Mesenchymal stem cell (in vitro differentiated cells and primary cell): ENCODE measurements at regions not wholly inside any gene's neighbourhood (a gene's known extent, or its start where the extent isn't known, plus 50 kb on each side); places are given as distances from the start of the nearest gene placed in this dataset.
"Not testable (repeated sequence)": the region's sequence is repeated elsewhere in the genome, so short reads cannot be mapped to it uniquely, and the experiment has no call there.

Experiments used
- DNase-seq: peaks from one replicate; pipeline ENCODE4 v3.0.0-alpha.2; 2013
- H2AFZ ChIP-seq: one replicate; pipeline ENCODE4 v1.6.1; 2013; ENCODE audit warnings: low read depth, mild to moderate bottlenecking, control low read depth, inconsistent platforms, low read length, moderate library complexity
- H2AK5ac ChIP-seq: 2 replicates; pipeline ENCODE4 v1.6.1; 2013; ENCODE audit warnings: low read length, moderate library complexity, mild to moderate bottlenecking, inconsistent platforms; ENCODE audit not compliant: severe bottlenecking
- H2BK120ac ChIP-seq: one replicate; pipeline ENCODE4 v1.6.1; 2013; ENCODE audit warnings: low read depth, mild to moderate bottlenecking, inconsistent platforms, low read length, moderate library complexity
- H2BK12ac ChIP-seq, 2 experiments: one replicate each; pipeline ENCODE4 v1.6.1; 2013; ENCODE audit warnings: inconsistent platforms in 2 of 2, low read length in 2 of 2, mild to moderate bottlenecking in 2 of 2, moderate library complexity in 2 of 2, control low read depth in 1 of 2
- H2BK15ac ChIP-seq: one replicate; pipeline ENCODE4 v1.6.1; 2013; ENCODE audit warnings: mild to moderate bottlenecking, low read depth, inconsistent platforms; ENCODE audit not compliant: poor library complexity, severe bottlenecking
- H2BK5ac ChIP-seq: 2 replicates; pipeline ENCODE4 v1.6.1; 2013; ENCODE audit warnings: low read depth, mild to moderate bottlenecking, low read length, control low read depth, inconsistent platforms; ENCODE audit not compliant: poor library complexity, severe bottlenecking
- H3K14ac ChIP-seq, 2 experiments: one replicate each; pipeline ENCODE4 v1.6.1; 2013; ENCODE audit warnings: inconsistent platforms in 2 of 2, low read length in 2 of 2, control low read depth in 1 of 2, mild to moderate bottlenecking in 1 of 2, moderate library complexity in 1 of 2
- H3K18ac ChIP-seq, 2 experiments: one replicate each; pipeline ENCODE4 v1.6.1; 2013; ENCODE audit warnings: inconsistent platforms in 2 of 2, low read length in 2 of 2, control low read depth in 1 of 2, low read depth in 1 of 2, mild to moderate bottlenecking in 1 of 2
- H3K23ac ChIP-seq, 2 experiments: one replicate each; pipeline ENCODE4 v1.6.1; 2013; ENCODE audit warnings: inconsistent platforms in 2 of 2, low read length in 2 of 2, mild to moderate bottlenecking in 2 of 2, moderate library complexity in 2 of 2, control low read depth in 1 of 2
- H3K27ac ChIP-seq: 2 replicates; pipeline ENCODE4 v1.5.1; 2013; ENCODE audit warnings: mild to moderate bottlenecking, moderate library complexity, low read length, control low read depth, inconsistent platforms; ENCODE audit not compliant: poor library complexity, severe bottlenecking
- H3K27me3 ChIP-seq, 2 experiments: 2 replicates each; pipeline versions ENCODE4 v1.6.1 to v1.7.0; 2013; ENCODE audit warnings: low read length in 2 of 2, mild to moderate bottlenecking in 2 of 2, moderate library complexity in 2 of 2, control low read depth in 1 of 2, inconsistent platforms in 1 of 2; ENCODE audit not compliant: control insufficient read depth in 1 of 2, insufficient read depth in 1 of 2
- H3K36me3 ChIP-seq, 2 experiments: 2 replicates each; pipeline versions ENCODE4 v1.6.1 to v1.7.0; 2013; ENCODE audit warnings: low read length in 2 of 2, control low read depth in 1 of 2, inconsistent platforms in 1 of 2, low read depth in 1 of 2, mild to moderate bottlenecking in 1 of 2; ENCODE audit not compliant: insufficient read depth in 2 of 2, control insufficient read depth in 1 of 2
- H3K4ac ChIP-seq, 2 experiments: one replicate each; pipeline ENCODE4 v1.6.1; 2013; ENCODE audit warnings: inconsistent platforms in 2 of 2, low read length in 2 of 2, mild to moderate bottlenecking in 2 of 2, moderate library complexity in 2 of 2, control low read depth in 1 of 2, low read depth in 1 of 2
- H3K4me1 ChIP-seq: 2 replicates; pipeline ENCODE4 v1.6.1; 2013; ENCODE audit warnings: low read depth, low read length, control low read depth; ENCODE audit not compliant: control insufficient read depth, insufficient read depth
- H3K4me2 ChIP-seq: 2 replicates; pipeline ENCODE4 v1.6.1; 2013; ENCODE audit warnings: low read length, mild to moderate bottlenecking, inconsistent platforms; ENCODE audit not compliant: poor library complexity, severe bottlenecking
- H3K4me3 ChIP-seq, 2 experiments: 2 replicates each; pipeline versions ENCODE4 v1.5.1 to v1.7.0; 2013; ENCODE audit warnings: low read length in 2 of 2, mild to moderate bottlenecking in 2 of 2, control low read depth in 1 of 2, low read depth in 1 of 2; ENCODE audit not compliant: insufficient read depth in 1 of 2
- H3K79me1 ChIP-seq: replicated peaks from 2 replicates; pipeline ENCODE4 v1.6.1; 2013; ENCODE audit warnings: mild to moderate bottlenecking, control low read depth, low read length, inconsistent platforms; ENCODE audit not compliant: poor library complexity, severe bottlenecking
- H3K9ac ChIP-seq: 2 replicates; pipeline ENCODE4 v1.7.0; 2013; ENCODE audit warnings: mild to moderate bottlenecking, low read length, moderate library complexity
- H3K9me3 ChIP-seq: 2 replicates; pipeline ENCODE4 v1.7.0; 2013; ENCODE audit warnings: mild to moderate bottlenecking, low read length; ENCODE audit not compliant: control insufficient read depth
- H4K8ac ChIP-seq: one replicate; pipeline ENCODE4 v1.6.1; 2013; ENCODE audit warnings: inconsistent platforms, mild to moderate bottlenecking, low read length, moderate library complexity
- H4K91ac ChIP-seq: one replicate; pipeline ENCODE4 v1.6.1; 2013; ENCODE audit warnings: mild to moderate bottlenecking, low read length, inconsistent platforms
- WGBS: methylation state at CpG from one replicate; pipeline ENCODE4 v1.1.7; 2013; ENCODE audit warnings: mixed read lengths; 5-methylcytosine and 5-hydroxymethylcytosine counted together

- not testable (repeated sequence) for H3K23ac ChIP-seq, H2AFZ ChIP-seq, H3K9ac ChIP-seq, H3K18ac ChIP-seq, H3K4ac ChIP-seq, H3K36me3 ChIP-seq, H3K4me3 ChIP-seq, H4K91ac ChIP-seq, H2BK12ac ChIP-seq, H2AK5ac ChIP-seq, H3K14ac ChIP-seq, H2BK5ac ChIP-seq, H3K27ac ChIP-seq, H3K27me3 ChIP-seq, H3K4me1 ChIP-seq, H3K4me2 ChIP-seq, H2BK15ac ChIP-seq, H4K8ac ChIP-seq, H2BK120ac ChIP-seq, H3K79me1 ChIP-seq
- DNase-seq, result peak; percentile 1
- WGBS, result 90% methylated on average over 6 of the region's 7 CpGs
- H3K9me3 ChIP-seq, result peaks cover 22% of the 10 kb centered on the region
These were observed 524.2 kb downstream of the CWH43 start for GRCh38 chr4:49510238-49510637.

- not testable (repeated sequence) for H3K27me3 ChIP-seq, H4K8ac ChIP-seq, H3K23ac ChIP-seq, H2AK5ac ChIP-seq, H3K14ac ChIP-seq, H2BK12ac ChIP-seq, H2BK5ac ChIP-seq, H3K4ac ChIP-seq, H3K36me3 ChIP-seq, H2AFZ ChIP-seq, H3K27ac ChIP-seq, H3K9ac ChIP-seq, H3K4me2 ChIP-seq, H2BK120ac ChIP-seq, H3K4me3 ChIP-seq, H4K91ac ChIP-seq, H2BK15ac ChIP-seq, H3K18ac ChIP-seq, H3K79me1 ChIP-seq, H3K4me1 ChIP-seq
- peaks cover 22% of the 10 kb centered on the region for H3K9me3 ChIP-seq
- WGBS, result 80% methylated on average over 10 of the region's 10 CpGs
- peak; percentile 6 for DNase-seq
These were observed 525.3 kb downstream of the CWH43 start for GRCh38 chr4:49511353-49511752.

GRCh38 chr4:49511881-49512491 is 525.9 kb downstream of the CWH43 start:
- not testable (repeated sequence) for H2AFZ ChIP-seq, H3K4me2 ChIP-seq, H3K9ac ChIP-seq, H2BK12ac ChIP-seq, H3K4ac ChIP-seq, H3K79me1 ChIP-seq, H3K4me3 ChIP-seq, H3K18ac ChIP-seq, H3K27ac ChIP-seq, H3K23ac ChIP-seq, H3K4me1 ChIP-seq, H2BK120ac ChIP-seq, H2AK5ac ChIP-seq, H3K14ac ChIP-seq, H3K36me3 ChIP-seq, H4K91ac ChIP-seq, H2BK5ac ChIP-seq, H2BK15ac ChIP-seq, H4K8ac ChIP-seq, H3K27me3 ChIP-seq
- peak; percentile 3 for DNase-seq
- H3K9me3 ChIP-seq, result peaks cover 22% of the 10 kb centered on the region
- WGBS, result 77% methylated on average over 13 of the region's 13 CpGs

GRCh38 chr4:49512641-49513545 is 526.8 kb downstream of the CWH43 start:
- H3K23ac ChIP-seq, H2AK5ac ChIP-seq, H2BK120ac ChIP-seq, H2BK5ac ChIP-seq, H2BK15ac ChIP-seq, H3K79me1 ChIP-seq, H3K27me3 ChIP-seq, H3K4me3 ChIP-seq, H3K27ac ChIP-seq, H3K36me3 ChIP-seq, H3K4me1 ChIP-seq, H4K8ac ChIP-seq, H3K18ac ChIP-seq, H3K9ac ChIP-seq, H3K4ac ChIP-seq, H3K14ac ChIP-seq, H4K91ac ChIP-seq, H3K4me2 ChIP-seq, H2BK12ac ChIP-seq, H2AFZ ChIP-seq: not testable (repeated sequence)
- DNase-seq, result peak; percentile 0
- WGBS, result 87% methylated on average over 33 of the region's 33 CpGs
- H3K9me3 ChIP-seq, result peaks cover 22% of the 10 kb centered on the region
